NCI-H774 (cell line): ENCODE measurements at regions not wholly inside any gene's neighbourhood (a gene's known extent, or its start where the extent isn't known, plus 50 kb on each side); places are given as distances from the start of the nearest gene placed in this dataset.

Source experiments
- DNase-seq: peaks from one replicate; lab custom pipeline; 2025; lab: John Stamatoyannopoulos, UW

GRCh38 chr6:54440549-54440948 lies 132.3 kb downstream of the TINAG start:
- DNase-seq = no peak

GRCh38 chr6:54441020-54441419 lies 132.8 kb downstream of the TINAG start:
- no peak for DNase-seq

GRCh38 chr6:54441687-54442248 lies 133.5 kb downstream of the TINAG start:
- DNase-seq = no peak

GRCh38 chr6:54445207-54445606 lies 137.0 kb downstream of the TINAG start:
- no peak for DNase-seq

GRCh38 chr6:54448617-54449016 lies 140.4 kb downstream of the TINAG start:
- DNase-seq = no peak

GRCh38 chr6:54451516-54451915 lies 143.3 kb downstream of the TINAG start:
- no peak for DNase-seq

- DNase-seq = no peak
Observed at GRCh38 chr6:54463354-54464024, 155.2 kb downstream of the TINAG start.

- no peak for DNase-seq
Observed at GRCh38 chr6:54465649-54466300, 157.5 kb downstream of the TINAG start.

- no peak for DNase-seq
Observed at GRCh38 chr6:54467384-54467783, 159.1 kb downstream of the TINAG start.

GRCh38 chr6:54473328-54473727 lies 165.1 kb downstream of the TINAG start:
- DNase-seq = no peak

- no peak for DNase-seq
Observed at GRCh38 chr6:54474898-54475297, 166.7 kb downstream of the TINAG start.

- no peak for DNase-seq
Observed at GRCh38 chr6:54481091-54481490, 172.8 kb downstream of the TINAG start.

- no peak for DNase-seq
Observed at GRCh38 chr6:54491431-54491830, 183.2 kb downstream of the TINAG start.

GRCh38 chr6:54493138-54493537 lies 184.9 kb downstream of the TINAG start:
- DNase-seq = no peak

GRCh38 chr6:54503144-54503543 lies 194.9 kb downstream of the TINAG start:
- DNase-seq = no peak

- no peak for DNase-seq
Observed at GRCh38 chr6:54515013-54515412, 206.8 kb downstream of the TINAG start.

- DNase-seq = no peak
Observed at GRCh38 chr6:54515713-54516112, 207.5 kb downstream of the TINAG start.

GRCh38 chr6:54516321-54516720 lies 208.1 kb downstream of the TINAG start:
- DNase-seq = no peak

- no peak for DNase-seq
Observed at GRCh38 chr6:54519161-54519560, 210.9 kb downstream of the TINAG start.

GRCh38 chr6:54525731-54526130 lies 217.5 kb downstream of the TINAG start:
- DNase-seq = no peak

GRCh38 chr6:54533567-54533966 lies 225.3 kb downstream of the TINAG start:
- DNase-seq = no peak

GRCh38 chr6:54535568-54535967 lies 227.3 kb downstream of the TINAG start:
- DNase-seq = no peak

- no peak for DNase-seq
Observed at GRCh38 chr6:54541541-54541940, 233.3 kb downstream of the TINAG start.

GRCh38 chr6:54559136-54559535 lies 250.9 kb downstream of the TINAG start:
- no peak for DNase-seq
